GM21367 (cell line): ENCODE measurements at regions not wholly inside any gene's neighbourhood (a gene's known extent, or its start where the extent isn't known, plus 50 kb on each side); places are given as distances from the start of the nearest gene placed in this dataset.
"Not testable (repeated sequence)": the region's sequence is repeated elsewhere in the genome, so short reads cannot be mapped to it uniquely, and the experiment has no call there.

ENCODE experiments used
- ATAC-seq: cut with Tn5 transposase; IDR thresholded peaks from one replicate; pipeline ENCODE4 v1.9.1; 2021; ENCODE audit not compliant: unreplicated experiment

- no peak for ATAC-seq
These were observed 136.5 kb upstream of the SMIM31 start for GRCh38 chr4:164617426-164617825.

GRCh38 chr4:164617911-164618310 is 136.0 kb upstream of the SMIM31 start:
- no peak for ATAC-seq

GRCh38 chr4:164621886-164622521 is 131.9 kb upstream of the SMIM31 start:
- no peak for ATAC-seq

GRCh38 chr4:164623099-164623498 is 130.8 kb upstream of the SMIM31 start:
- no peak for ATAC-seq

- ATAC-seq, result no peak
These were observed 114.9 kb upstream of the SMIM31 start for GRCh38 chr4:164639001-164639400.

GRCh38 chr4:164648151-164648848 is 105.6 kb upstream of the SMIM31 start:
- ATAC-seq, result no peak

- no peak for ATAC-seq
These were observed 105.1 kb upstream of the SMIM31 start for GRCh38 chr4:164648849-164649212.

GRCh38 chr4:164659765-164660164 is 94.2 kb upstream of the SMIM31 start:
- ATAC-seq, result no peak

GRCh38 chr4:164676152-164676551 is 77.8 kb upstream of the SMIM31 start:
- not testable (repeated sequence) for ATAC-seq

- no peak for ATAC-seq
These were observed 70.9 kb upstream of the SMIM31 start for GRCh38 chr4:164683040-164683439.

GRCh38 chr4:164695650-164696049 is 58.3 kb upstream of the SMIM31 start:
- no peak for ATAC-seq

GRCh38 chr4:164700471-164700870 is 53.5 kb upstream of the SMIM31 start:
- ATAC-seq, result no peak

- no peak for ATAC-seq
These were observed 52.3 kb upstream of the SMIM31 start for GRCh38 chr4:164701665-164702064.
